Astrocyte of the spinal cord (primary cell): ENCODE measurements at regions not wholly inside any gene's neighbourhood (a gene's known extent, or its start where the extent isn't known, plus 50 kb on each side); places are given as distances from the start of the nearest gene placed in this dataset.

Source experiments
- DNase-seq: peaks from one replicate; pipeline ENCODE4 v3.0.0; 2011; ENCODE audit warnings: low read depth, low spot score
- H3K4me3 ChIP-seq: 2 replicates; pipeline ENCODE4 v1.5.1; 2011; ENCODE audit warnings: low read depth, mild to moderate bottlenecking, low read length, moderate library complexity
- CTCF ChIP-seq: IDR thresholded peaks from 2 replicates; pipeline ENCODE4 v1.5.1; 2012; ENCODE audit warnings: low read depth, mild to moderate bottlenecking, low read length, inconsistent platforms
- in situ Hi-C: cut with HindIII; loops from 2 replicates; pipeline ENCODE4 v1.10.0; 2017; ENCODE audit warnings: low sequenced_read_pairs

- TF ChIP-seq CTCF, result peak; percentile 33
- in situ Hi-C loops, result no loop called here
- peak; percentile 52 for DNase-seq
- H3K4me3 ChIP-seq, result no peak overlapping the region
Measured at GRCh38 chrX:115894087-115894486, 276.5 kb upstream of the AGTR2 start.

GRCh38 chrX:115895678-115896329 lies 274.7 kb upstream of the AGTR2 start:
- no peak for DNase-seq
- in situ Hi-C loops, result no loop called here
- no peak for TF ChIP-seq CTCF
- no peak overlapping the region for H3K4me3 ChIP-seq

GRCh38 chrX:115896362-115896761 lies 274.2 kb upstream of the AGTR2 start:
- TF ChIP-seq CTCF, result no peak
- no peak overlapping the region for H3K4me3 ChIP-seq
- DNase-seq, result no peak
- in situ Hi-C loops, result no loop called here

GRCh38 chrX:115897956-115898355 lies 272.6 kb upstream of the AGTR2 start:
- H3K4me3 ChIP-seq, result no peak overlapping the region
- in situ Hi-C loops, result no loop called here
- no peak for DNase-seq
- no peak for TF ChIP-seq CTCF

- peak; percentile 35 for DNase-seq
- no peak for TF ChIP-seq CTCF
- H3K4me3 ChIP-seq, result no peak overlapping the region
- in situ Hi-C loops, result no loop called here
Measured at GRCh38 chrX:115898382-115899001, 272.1 kb upstream of the AGTR2 start.

GRCh38 chrX:115900425-115900824 lies 270.1 kb upstream of the AGTR2 start:
- H3K4me3 ChIP-seq, result no peak overlapping the region
- DNase-seq, result no peak
- in situ Hi-C loops, result no loop called here
- no peak for TF ChIP-seq CTCF
